Endodermal cell (in vitro differentiated cells): ENCODE measurements at regions not wholly inside any gene's neighbourhood (a gene's known extent, or its start where the extent isn't known, plus 50 kb on each side); places are given as distances from the start of the nearest gene placed in this dataset.

Experiments used
- DNase-seq: peaks from one replicate; pipeline ENCODE4 v3.0.0-alpha.2; 2017
- H3K27ac ChIP-seq: 2 replicates; pipeline ENCODE4 v1.5.1; 2013; ENCODE audit warnings: mild to moderate bottlenecking, low read depth, low read length, moderate library complexity
- H3K27me3 ChIP-seq: 2 replicates; pipeline ENCODE4 v1.6.1; 2013; ENCODE audit warnings: mild to moderate bottlenecking, low read length, moderate library complexity; ENCODE audit not compliant: insufficient read depth, control insufficient read depth, poor library complexity, severe bottlenecking
- H3K36me3 ChIP-seq: 2 replicates; pipeline ENCODE4 v1.7.0; 2013; ENCODE audit warnings: mild to moderate bottlenecking, low read length, moderate library complexity; ENCODE audit not compliant: control insufficient read depth, insufficient read depth
- H3K4me1 ChIP-seq: one replicate; pipeline ENCODE4 v1.7.0; 2013; ENCODE audit warnings: low read length; ENCODE audit not compliant: control insufficient read depth, insufficient read depth
- H3K4me3 ChIP-seq: 2 replicates; pipeline ENCODE4 v1.5.1; 2013; ENCODE audit warnings: mild to moderate bottlenecking, low read length, moderate library complexity
- H3K9ac ChIP-seq: 2 replicates; pipeline ENCODE4 v1.6.1; 2013; ENCODE audit warnings: mild to moderate bottlenecking, low read length, moderate library complexity; ENCODE audit not compliant: poor library complexity, severe bottlenecking; ENCODE audit errors: extremely low read depth
- H3K9me3 ChIP-seq: 2 replicates; pipeline ENCODE4 v1.6.1; 2013; ENCODE audit warnings: mild to moderate bottlenecking, low read length, moderate library complexity; ENCODE audit not compliant: control insufficient read depth
- H3K27ac Mint-ChIP-seq: 2 replicates; pipeline ENCODE4 v1.8.0; 2020; ENCODE audit warnings: mixed read lengths
- H3K27me3 Mint-ChIP-seq: 2 replicates; pipeline ENCODE4 v1.8.0; 2021; ENCODE audit warnings: mild to moderate bottlenecking, mixed read lengths; ENCODE audit not compliant: insufficient read depth
- H3K36me3 Mint-ChIP-seq: 2 replicates; pipeline ENCODE4 v1.8.0; 2020; ENCODE audit warnings: low read depth, mixed read lengths
- H3K4me1 Mint-ChIP-seq: 2 replicates; pipeline ENCODE4 v1.8.0; 2020; ENCODE audit warnings: mixed read lengths
- H3K4me3 Mint-ChIP-seq: 2 replicates; pipeline ENCODE4 v1.8.0; 2020; ENCODE audit warnings: mild to moderate bottlenecking, moderate library complexity, mixed read lengths
- H3K9me3 Mint-ChIP-seq: 2 replicates; pipeline ENCODE4 v1.8.0; 2020; ENCODE audit warnings: mild to moderate bottlenecking, mixed read lengths
- whole genome bisulfite sequencing, 2 experiments: methylation state at CpG; one replicate each; pipeline versions ENCODE4 v1.1.5 to v1.1.7; 2013; ENCODE audit warnings: missing lambda C conversion rate in 2 of 2, mixed read lengths in 1 of 2; ENCODE audit not compliant: insufficient coverage in 1 of 2, insufficient read length in 1 of 2; 5-methylcytosine and 5-hydroxymethylcytosine counted together
- TF ChIP-seq, protein P1 (sequence below): fragments of 200-600 bp; sonication (generic); conservative IDR thresholded peaks from 2 replicates; pipeline ENCODE4 v1.5.0; 2021; ENCODE audit warnings: antibody characterized with exemption, mild to moderate bottlenecking

GRCh38 chr5:92807085-92807484 is 773.9 kb downstream of the NR2F1-AS1 start:
- H3K4me3 Mint-ChIP-seq, result no peak overlapping the region
- DNase-seq, result no peak
- 81 to 92% methylated on average over 2 to 4 of the region's 4 CpGs for WGBS, 2 experiments
- no peaks in the 10 kb centered on the region for H3K9me3 Mint-ChIP-seq
- TF ChIP-seq, protein P1, sequence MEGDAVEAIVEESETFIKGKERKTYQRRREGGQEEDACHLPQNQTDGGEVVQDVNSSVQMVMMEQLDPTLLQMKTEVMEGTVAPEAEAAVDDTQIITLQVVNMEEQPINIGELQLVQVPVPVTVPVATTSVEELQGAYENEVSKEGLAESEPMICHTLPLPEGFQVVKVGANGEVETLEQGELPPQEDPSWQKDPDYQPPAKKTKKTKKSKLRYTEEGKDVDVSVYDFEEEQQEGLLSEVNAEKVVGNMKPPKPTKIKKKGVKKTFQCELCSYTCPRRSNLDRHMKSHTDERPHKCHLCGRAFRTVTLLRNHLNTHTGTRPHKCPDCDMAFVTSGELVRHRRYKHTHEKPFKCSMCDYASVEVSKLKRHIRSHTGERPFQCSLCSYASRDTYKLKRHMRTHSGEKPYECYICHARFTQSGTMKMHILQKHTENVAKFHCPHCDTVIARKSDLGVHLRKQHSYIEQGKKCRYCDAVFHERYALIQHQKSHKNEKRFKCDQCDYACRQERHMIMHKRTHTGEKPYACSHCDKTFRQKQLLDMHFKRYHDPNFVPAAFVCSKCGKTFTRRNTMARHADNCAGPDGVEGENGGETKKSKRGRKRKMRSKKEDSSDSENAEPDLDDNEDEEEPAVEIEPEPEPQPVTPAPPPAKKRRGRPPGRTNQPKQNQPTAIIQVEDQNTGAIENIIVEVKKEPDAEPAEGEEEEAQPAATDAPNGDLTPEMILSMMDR, result no peak
- Histone ChIP-seq H3K4me1 (no peaks in the 10 kb centered on the region), H3K9ac (no peak overlapping the region), H3K36me3 (no peaks in the 10 kb centered on the region), H3K27me3 (no peaks in the 10 kb centered on the region), H3K27ac (no peak overlapping the region), H3K9me3 (no peaks in the 10 kb centered on the region), H3K4me3 (no peak overlapping the region)
- peaks cover 2% of the 10 kb centered on the region for H3K4me1 Mint-ChIP-seq
- H3K27ac Mint-ChIP-seq, result no peak overlapping the region
- H3K27me3 Mint-ChIP-seq, result no peaks in the 10 kb centered on the region
- no peaks in the 10 kb centered on the region for H3K36me3 Mint-ChIP-seq

GRCh38 chr5:92805446-92805845 is 775.6 kb downstream of the NR2F1-AS1 start:
- Histone ChIP-seq H3K9me3 (no peaks in the 10 kb centered on the region), H3K9ac (no peak overlapping the region), H3K36me3 (no peaks in the 10 kb centered on the region), H3K4me3 (no peak overlapping the region), H3K4me1 (no peaks in the 10 kb centered on the region), H3K27me3 (no peaks in the 10 kb centered on the region), H3K27ac (no peak overlapping the region)
- no peak for DNase-seq
- Mint-ChIP-seq H3K4me3 (no peak overlapping the region), H3K4me1 (peaks cover 2% of the 10 kb centered on the region), H3K27me3 (no peaks in the 10 kb centered on the region), H3K36me3 (no peaks in the 10 kb centered on the region), H3K27ac (no peak overlapping the region), H3K9me3 (no peaks in the 10 kb centered on the region)
- TF ChIP-seq, protein P1, result no peak

GRCh38 chr5:92801911-92802310 is 779.1 kb downstream of the NR2F1-AS1 start:
- 89 to 98% methylated on average over 5 to 7 of the region's 7 CpGs for WGBS, 2 experiments
- H3K36me3 Mint-ChIP-seq, result no peaks in the 10 kb centered on the region
- Histone ChIP-seq H3K27me3 (no peaks in the 10 kb centered on the region), H3K36me3 (no peaks in the 10 kb centered on the region), H3K4me1 (no peaks in the 10 kb centered on the region), H3K4me3 (no peak overlapping the region), H3K27ac (no peak overlapping the region), H3K9me3 (peaks cover 3% of the 10 kb centered on the region), H3K9ac (no peak overlapping the region)
- no peak overlapping the region for H3K4me3 Mint-ChIP-seq
- TF ChIP-seq, protein P1, result no peak
- H3K27ac Mint-ChIP-seq, result no peak overlapping the region
- H3K4me1 Mint-ChIP-seq, result peaks cover 2% of the 10 kb centered on the region
- H3K9me3 Mint-ChIP-seq, result peaks cover 10% of the 10 kb centered on the region
- H3K27me3 Mint-ChIP-seq, result no peaks in the 10 kb centered on the region
- DNase-seq, result no peak
